ENCODE measurements at regions not wholly inside any gene's neighbourhood (a gene's known extent, or its start where the extent isn't known, plus 50 kb on each side); places are given as distances from the start of the nearest gene placed in this dataset.

DNA sequence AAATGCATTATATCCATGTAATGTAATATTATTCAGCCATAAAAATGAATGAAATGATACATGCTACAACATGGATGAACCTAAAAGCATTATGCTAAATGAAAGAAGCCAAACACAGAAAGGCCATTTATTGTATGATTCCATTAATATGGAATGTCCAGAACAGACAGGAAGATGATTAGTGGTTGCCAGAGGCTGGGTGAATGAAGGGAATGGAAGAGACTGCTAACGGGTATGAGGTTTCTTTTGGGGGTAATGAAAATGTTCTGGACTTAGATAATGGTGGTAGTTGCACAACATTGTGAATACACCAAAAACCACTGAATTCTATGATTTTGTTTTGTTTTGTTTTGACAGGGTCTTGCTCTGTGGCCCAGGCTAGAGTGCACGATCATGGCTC, 61.6 kb upstream of the MAP4 start:
- intact Hi-C loops (cut with micrococcal nuclease) = no loop called here
- no peaks in the 10 kb centered on the region for H4K20me1 ChIP-seq (replicated peaks; ENCODE audit: control insufficient read depth, insufficient read depth, low read length)
- peak; percentile 25; the same call in 2 of the 3 replicates for ATAC-seq
- H3K9me3 ChIP-seq (replicated peaks; ENCODE audit: control insufficient read depth, insufficient read depth, low read depth, low read length) = no peaks in the 10 kb centered on the region
- H3K9ac ChIP-seq (ENCODE audit: insufficient read depth in 1 of 2, low read depth in 2 of 2, low read length in 2 of 2) = no peak overlapping the region
- FAIRE-seq = no peak
- H3K9me1 ChIP-seq (ENCODE audit: control insufficient read depth, insufficient read depth, low read length) = no peaks in the 10 kb centered on the region
- in situ Hi-C loops (cut with MboI) = no loop called here
- BruUV-seq (replicated peaks) = no TSS peak
- peaks cover 81% of the 10 kb centered on the region for H3K79me2 ChIP-seq (ENCODE audit: control insufficient read depth, insufficient read depth, low read length)
- no peak overlapping the region for H3K4me3 ChIP-seq
- peaks cover 22% of the 10 kb centered on the region; the same call in 2 of the 3 replicates for H3K36me3 ChIP-seq (ENCODE audit: control insufficient read depth, insufficient read depth, low read length)
- DNase-seq (ENCODE audit: extremely low read depth in 1 of 4, low spot score in 3 of 4) = no peak
- no peak overlapping the region for H3K4me2 ChIP-seq (ENCODE audit: insufficient read depth, low read length)
- H3K4me1 ChIP-seq (replicated peaks in 1 of 2; ENCODE audit: control insufficient read depth in 2 of 2, insufficient read depth in 2 of 2, low read length in 2 of 2) = peaks cover 4 to 6% of the 10 kb centered on the region in 2 experiments; a peak in 3 of 5 replicates
- WGBS (ENCODE audit: insufficient coverage, low coverage, missing lambda C conversion rate) = 70% methylated on average over 2 of the region's 2 CpGs
- H3K27me3 ChIP-seq (ENCODE audit: control insufficient read depth in 2 of 2, insufficient read depth in 2 of 2, low read length in 2 of 2) = no peaks in the 10 kb centered on the region
- no peak overlapping the region for H2AFZ ChIP-seq (ENCODE audit: low read depth, low read length)
- ChIA-PET POLR2A (interaction anchor here (2.1 kb wide), 1 partner anchor 10 kb away, joined by 16 read pairs; no protein-coding TSS in a partner anchor), CTCF (ENCODE audit: low intra/inter-chr PET ratio) (no interaction called here)
- TF ChIP-seq ZNF121 (CRISPR knock-in tag; conservative IDR thresholded peaks at IDR 0.05) (peak; percentile 71; the same call in 1 of the 2 replicates), ZNF717 (CRISPR knock-in tag; IDR thresholded peaks at IDR 0.05) (no peak), CEBPB (tag; IDR thresholded peaks at IDR 0.05) (peak; percentile 50)
- H3K27ac ChIP-seq (ENCODE audit: extremely low read depth, low read depth, low read length) = no peak overlapping the region

- H3K36me3 ChIP-seq (ENCODE audit: control insufficient read depth, insufficient read depth, low read length) = peaks cover 22% of the 10 kb centered on the region; the same call in 2 of the 3 replicates
- no peak overlapping the region for H2AFZ ChIP-seq (ENCODE audit: low read depth, low read length)
- ChIA-PET CTCF (ENCODE audit: low intra/inter-chr PET ratio) (no interaction called here), POLR2A (interaction anchor here (0.5 to 1.2 kb wide), 3 partner anchors 9 to 811 kb away, joined by 3 to 4 read pairs (median 3); no protein-coding TSS in a partner anchor)
- intact Hi-C loops (cut with micrococcal nuclease) = no loop called here
- ATAC-seq (no peak; the same call in 2 of the 3 replicates), DNase-seq (ENCODE audit: extremely low read depth in 1 of 4, low spot score in 3 of 4) (no peak), FAIRE-seq (no peak)
- no peaks in the 10 kb centered on the region for H3K9me1 ChIP-seq (ENCODE audit: control insufficient read depth, insufficient read depth, low read length)
- no peaks in the 10 kb centered on the region for H3K27me3 ChIP-seq (ENCODE audit: control insufficient read depth in 2 of 2, insufficient read depth in 2 of 2, low read length in 2 of 2)
- no peak overlapping the region for H3K9ac ChIP-seq (ENCODE audit: insufficient read depth in 1 of 2, low read depth in 2 of 2, low read length in 2 of 2)
- 80% methylated on average over 2 of the region's 2 CpGs for WGBS (ENCODE audit: insufficient coverage, low coverage, missing lambda C conversion rate)
- no peaks in the 10 kb centered on the region for H3K9me3 ChIP-seq (replicated peaks; ENCODE audit: control insufficient read depth, insufficient read depth, low read depth, low read length)
- no peaks in the 10 kb centered on the region; a peak in 1 of 5 replicates for H3K4me1 ChIP-seq (replicated peaks in 1 of 2; ENCODE audit: control insufficient read depth in 2 of 2, insufficient read depth in 2 of 2, low read length in 2 of 2)
- no TSS peak for BruUV-seq (replicated peaks)
- H3K4me2 ChIP-seq (ENCODE audit: insufficient read depth, low read length) = no peak overlapping the region
- H3K27ac ChIP-seq (ENCODE audit: extremely low read depth, low read depth, low read length) = no peak overlapping the region
- in situ Hi-C loops (cut with MboI) = no loop called here
- peaks cover 77% of the 10 kb centered on the region for H3K79me2 ChIP-seq (ENCODE audit: control insufficient read depth, insufficient read depth, low read length)
- no peaks in the 10 kb centered on the region for H4K20me1 ChIP-seq (replicated peaks; ENCODE audit: control insufficient read depth, insufficient read depth, low read length)
- H3K4me3 ChIP-seq = no peak overlapping the region
- no peak for TF ChIP-seq BACH1 (tag; IDR thresholded peaks at IDR 0.05)
- TF ChIP-seq TGIF2 (CRISPR knock-in tag; IDR thresholded peaks at IDR 0.05) = no peak
- TF ChIP-seq, protein P1, sequence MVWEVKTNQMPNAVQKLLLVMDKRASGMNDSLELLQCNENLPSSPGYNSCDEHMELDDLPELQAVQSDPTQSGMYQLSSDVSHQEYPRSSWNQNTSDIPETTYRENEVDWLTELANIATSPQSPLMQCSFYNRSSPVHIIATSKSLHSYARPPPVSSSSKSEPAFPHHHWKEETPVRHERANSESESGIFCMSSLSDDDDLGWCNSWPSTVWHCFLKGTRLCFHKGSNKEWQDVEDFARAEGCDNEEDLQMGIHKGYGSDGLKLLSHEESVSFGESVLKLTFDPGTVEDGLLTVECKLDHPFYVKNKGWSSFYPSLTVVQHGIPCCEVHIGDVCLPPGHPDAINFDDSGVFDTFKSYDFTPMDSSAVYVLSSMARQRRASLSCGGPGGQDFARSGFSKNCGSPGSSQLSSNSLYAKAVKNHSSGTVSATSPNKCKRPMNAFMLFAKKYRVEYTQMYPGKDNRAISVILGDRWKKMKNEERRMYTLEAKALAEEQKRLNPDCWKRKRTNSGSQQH (CRISPR knock-in tag; IDR thresholded peaks at IDR 0.05) = no peak
- peak; percentile 71; the same call in 1 of the 2 replicates for TF ChIP-seq SMARCA5 (IDR thresholded peaks at IDR 0.05)
- no peak for TF ChIP-seq ZNF561 (CRISPR knock-in tag; conservative IDR thresholded peaks at IDR 0.05)
- TF ChIP-seq RBM39 (optimal IDR thresholded peaks at IDR 0.05; ENCODE audit: low read depth, low read length) = no peak
- TF ChIP-seq MEF2D (tag; conservative IDR thresholded peaks at IDR 0.05; ENCODE audit: low read depth) = no peak
- TF ChIP-seq RBM25 (IDR thresholded peaks at IDR 0.05; ENCODE audit: low read depth, low read length, severe bottlenecking) = peak; percentile 69
- no peak for TF ChIP-seq NCOR1 (IDR thresholded peaks at IDR 0.05)
- no peak for TF ChIP-seq PHB2 (IDR thresholded peaks at IDR 0.05; ENCODE audit: low read depth)
- 0 out of 4 replicates have a peak, but pooled peaks have one; percentile 20 for TF ChIP-seq KDM1A (IDR thresholded peaks at IDR 0.05)
- no peak for TF ChIP-seq MXI1 (IDR thresholded peaks at IDR 0.05; ENCODE audit: low read depth, low read length)
- TF ChIP-seq PML (IDR thresholded peaks at IDR 0.05; ENCODE audit: low read length) = no peak
- no peak for TF ChIP-seq XRCC3 (IDR thresholded peaks at IDR 0.05)
Observed at GRCh38 chr3:48070030-48070429, 53.8 kb upstream of the MAP4 start.
